K562 (cell line): ENCODE measurements at regions not wholly inside any gene's neighbourhood (a gene's known extent, or its start where the extent isn't known, plus 50 kb on each side); places are given as distances from the start of the nearest gene placed in this dataset.

Source experiments
- ATAC-seq: fragments of 200-7000 bp; cut with Tn5 transposase; 3 replicates; pipeline ENCODE4 v1.9.1; 2020; ENCODE audit warnings: moderate library complexity
- BruUV-seq: library from RNA; stranded (reverse); fragments of 400-500 nt; replicated peaks from 2 replicates; lab custom pipeline; 2021; lab: Mats Ljungman, UMichigan
- CTCF ChIA-PET: fragments of 300-600 bp; formaldehyde crosslinking; extraction: SDS; loops from one replicate; lab custom pipeline; 2021; ENCODE audit warnings: low intra/inter-chr PET ratio; lab: Yijun Ruan, JAX
- POLR2A ChIA-PET: fragments of 300-600, 350-650 bp; sonication (Branson Sonifier 250); formaldehyde crosslinking; extraction: SDS; loops from one replicate; lab custom pipeline; 2021; ENCODE audit warnings: antibody characterized with exemption, inconsistent platforms; lab: Yijun Ruan, JAX
- DNase-seq, 4 experiments: peaks; one replicate each; pipeline versions ENCODE4 v3.0.0 to v3.0.0-alpha.2; 2011 to 2018; ENCODE audit warnings: low spot score in 3 of 4, mixed read lengths in 3 of 4; ENCODE audit errors: extremely low read depth in 1 of 4
- FAIRE-seq: peaks from 2 replicates; lab custom pipeline; 2011; peaks lifted over from hg19 to GRCh38; lab: Jason Lieb, UNC
- H2AFZ ChIP-seq: 2 replicates; pipeline ENCODE4 v1.6.0; 2011; ENCODE audit warnings: low read depth, low read length, control low read depth, inconsistent platforms
- H3K27ac ChIP-seq: fragments of 200-600 bp; 3 replicates; pipeline ENCODE4 v1.8.0; 2011; ENCODE audit warnings: low read depth, mild to moderate bottlenecking, control low read depth, inconsistent platforms, low read length, moderate library complexity, mixed read lengths; ENCODE audit errors: extremely low read depth
- H3K27me3 ChIP-seq, 2 experiments: fragments of 300-600 bp in 1 of 2; 2 replicates in 1 of 2; 3 replicates in 1 of 2; pipeline versions ENCODE4 v1.6.0 to v1.8.0; 2011; ENCODE audit warnings: inconsistent platforms in 2 of 2, low read length in 2 of 2, mild to moderate bottlenecking in 1 of 2, mixed read lengths in 1 of 2, moderate library complexity in 1 of 2; ENCODE audit not compliant: control insufficient read depth in 2 of 2, insufficient read depth in 2 of 2
- H3K36me3 ChIP-seq: fragments of 300-600 bp; 3 replicates; pipeline ENCODE4 v1.8.0; 2011; ENCODE audit warnings: mild to moderate bottlenecking, low read length, inconsistent platforms; ENCODE audit not compliant: control insufficient read depth, insufficient read depth
- H3K4me1 ChIP-seq, 2 experiments: fragments of 200-600 bp in 1 of 2; replicated peaks in 1 of 2; 2 replicates in 1 of 2; 3 replicates in 1 of 2; pipeline versions ENCODE4 v1.5.1 to v1.8.0; 2011; ENCODE audit warnings: inconsistent platforms in 2 of 2, low read length in 2 of 2, mild to moderate bottlenecking in 1 of 2, mixed read lengths in 1 of 2, moderate library complexity in 1 of 2; ENCODE audit not compliant: control insufficient read depth in 2 of 2, insufficient read depth in 2 of 2
- H3K4me2 ChIP-seq: 2 replicates; pipeline ENCODE4 v1.6.1; 2011; ENCODE audit warnings: low read length, control low read depth, inconsistent platforms, mixed read lengths; ENCODE audit not compliant: insufficient read depth
- H3K4me3 ChIP-seq: fragments of 200-600 bp; sonication (generic), shearing (Covaris generic); 2 replicates; pipeline ENCODE4 v1.5.1; 2016; ENCODE audit warnings: control low read depth, inconsistent platforms
- H3K79me2 ChIP-seq: fragments of 200-600 bp; 3 replicates; pipeline ENCODE4 v1.8.0; 2011; ENCODE audit warnings: low read length, inconsistent platforms; ENCODE audit not compliant: control insufficient read depth, insufficient read depth
- H3K9ac ChIP-seq, 2 experiments: 2 replicates each; pipeline versions ENCODE4 v1.6.0 to v1.6.1; 2011; ENCODE audit warnings: low read depth in 2 of 2, low read length in 2 of 2, control low read depth in 1 of 2, inconsistent platforms in 1 of 2, mild to moderate bottlenecking in 1 of 2, mixed read lengths in 1 of 2; ENCODE audit not compliant: insufficient read depth in 1 of 2
- H3K9me1 ChIP-seq: one replicate; pipeline ENCODE4 v1.6.0; 2011; ENCODE audit warnings: inconsistent platforms, mild to moderate bottlenecking, low read length, moderate library complexity; ENCODE audit not compliant: control insufficient read depth, insufficient read depth
- H3K9me3 ChIP-seq: replicated peaks from 2 replicates; pipeline ENCODE4 v1.5.1; 2011; ENCODE audit warnings: low read depth, low read length, inconsistent platforms; ENCODE audit not compliant: control insufficient read depth, insufficient read depth
- H4K20me1 ChIP-seq: replicated peaks from 2 replicates; pipeline ENCODE4 v1.6.1; 2011; ENCODE audit warnings: low read length, inconsistent platforms, mixed read lengths; ENCODE audit not compliant: control insufficient read depth, insufficient read depth
- E2F3 ChIP-seq: fragments of 250-450 bp; sonication (Bioruptor Pico); IDR thresholded peaks from 2 replicates; pipeline ENCODE4 v1.4.0; 2020; ENCODE audit warnings: mild to moderate bottlenecking
- GABPB2 ChIP-seq: fragments of 250-450 bp; sonication (Bioruptor Pico); conservative IDR thresholded peaks from 2 replicates; pipeline ENCODE4 v1.5.1; 2021; ENCODE audit warnings: mild to moderate bottlenecking
- HMG20A ChIP-seq: fragments of 450-650 bp; formaldehyde crosslinking; conservative IDR thresholded peaks from 2 replicates; pipeline ENCODE4 v1.4.0; 2020; ENCODE audit warnings: mild to moderate bottlenecking, mixed read lengths
- MAZ ChIP-seq, 2 experiments: fragments of 450-650 bp in 1 of 2; sonication (generic) in 1 of 2; formaldehyde crosslinking; IDR thresholded peaks in 1 of 2; conservative IDR thresholded peaks in 1 of 2; 2 replicates each; pipeline versions ENCODE4 v1.4.0 to v1.5.0; 2020; ENCODE audit warnings: mild to moderate bottlenecking in 1 of 2, missing genetic modification reagents in 1 of 2
- PRPF4 ChIP-seq: fragments of 200-400 bp; formaldehyde crosslinking; IDR thresholded peaks from one replicate; pipeline ENCODE4 v1.6.1; 2017; ENCODE audit warnings: low read length, low read depth, mild to moderate bottlenecking; ENCODE audit not compliant: insufficient read depth, poor library complexity, severe bottlenecking
- PTRF ChIP-seq: fragments of 450-650 bp; IDR thresholded peaks from 2 replicates; pipeline ENCODE4 v1.6.1; 2016; ENCODE audit warnings: mild to moderate bottlenecking, missing genetic modification characterization, missing compliant biosample characterization
- WGBS: fragments of 100-300 bp; shearing (Covaris generic); methylation state at CpG from one replicate; pipeline ENCODE4 v1.1.6; 2016; ENCODE audit warnings: low coverage, mixed read lengths; ENCODE audit not compliant: insufficient coverage; ENCODE audit errors: missing lambda C conversion rate; 5-methylcytosine and 5-hydroxymethylcytosine counted together
- in situ Hi-C: fragments of 300-500 bp; cut with MboI; formaldehyde crosslinking; loops from 4 replicates; pipeline ENCODE4 v1.15.0; 2018; ENCODE audit warnings: inconsistent platforms, mixed read lengths
- intact Hi-C: fragments of 100-400 bp; cut with micrococcal nuclease; formaldehyde crosslinking; loops from 2 replicates; pipeline ENCODE4 v1.14.2; 2022
- TF ChIP-seq, protein P1 (sequence below): fragments of 200-800 bp; sonication (Bioruptor generic); IDR thresholded peaks from 2 replicates; pipeline ENCODE4 v1.6.1; 2017; ENCODE audit warnings: missing genetic modification characterization, missing compliant biosample characterization
- TF ChIP-seq, protein P2 (sequence below): fragments of 450-650 bp; IDR thresholded peaks from 2 replicates; pipeline ENCODE4 v1.6.1; 2016; ENCODE audit warnings: borderline replicate concordance
- TF ChIP-seq, protein P3 (sequence below): sonication (generic); formaldehyde crosslinking; IDR thresholded peaks from 2 replicates; pipeline ENCODE4 v1.8.0; 2023; ENCODE audit warnings: mild to moderate bottlenecking, missing genetic modification reagents
- TF ChIP-seq, protein P4 (sequence below): fragments of 250-450 bp; sonication (Bioruptor Pico); IDR thresholded peaks from 2 replicates; pipeline ENCODE4 v1.8.0; 2021; ENCODE audit warnings: moderate library complexity, mild to moderate bottlenecking, inconsistent platforms

DNA sequence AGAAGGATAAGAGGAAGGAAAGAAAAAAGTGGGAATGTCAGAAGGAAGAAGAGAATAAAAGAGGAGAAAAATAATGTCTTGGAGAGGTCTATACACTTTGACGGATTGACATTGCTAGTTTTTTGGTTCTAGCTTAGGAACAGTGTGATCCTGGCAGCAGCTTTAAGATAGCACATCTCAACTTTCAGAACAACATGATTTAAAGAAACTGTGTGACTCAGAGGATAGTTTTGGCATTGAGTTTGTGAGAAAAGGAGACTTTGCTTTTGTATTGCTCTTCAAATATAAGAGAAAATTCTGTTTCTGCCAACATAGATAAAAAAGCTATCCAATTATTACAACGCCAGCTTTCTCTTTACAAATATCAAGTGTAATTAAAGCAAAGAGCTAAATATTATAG is 260.7 kb upstream of the ARRDC3 start:
- in situ Hi-C loops (no loop called here), intact Hi-C loops (no loop called here)
- POLR2A ChIA-PET = no interaction called here
- H3K9me3 ChIP-seq = no peaks in the 10 kb centered on the region; the same call in 1 of the 2 replicates
- 0% methylated on average over 2 of the region's 2 CpGs for WGBS
- H3K4me3 ChIP-seq = no peak overlapping the region
- H4K20me1 ChIP-seq = no peaks in the 10 kb centered on the region
- no peaks in the 10 kb centered on the region for H3K79me2 ChIP-seq
- no TSS peak for BruUV-seq
- H3K4me2 ChIP-seq = no peak overlapping the region
- no peaks in the 10 kb centered on the region for H3K4me1 ChIP-seq
- FAIRE-seq = no peak
- TF ChIP-seq PTRF (tag) (no peak), E2F3 (no peak), GABPB2 (CRISPR knock-in tag) (no peak), MAZ (CRISPR knock-in tag; conservative IDR thresholded peaks at IDR 0.05 in 1 of 2, IDR thresholded peaks at IDR 0.05 in 1 of 2) (no peak), HMG20A (CRISPR knock-in tag) (no peak), PRPF4 (no peak)
- TF ChIP-seq, protein P1, sequence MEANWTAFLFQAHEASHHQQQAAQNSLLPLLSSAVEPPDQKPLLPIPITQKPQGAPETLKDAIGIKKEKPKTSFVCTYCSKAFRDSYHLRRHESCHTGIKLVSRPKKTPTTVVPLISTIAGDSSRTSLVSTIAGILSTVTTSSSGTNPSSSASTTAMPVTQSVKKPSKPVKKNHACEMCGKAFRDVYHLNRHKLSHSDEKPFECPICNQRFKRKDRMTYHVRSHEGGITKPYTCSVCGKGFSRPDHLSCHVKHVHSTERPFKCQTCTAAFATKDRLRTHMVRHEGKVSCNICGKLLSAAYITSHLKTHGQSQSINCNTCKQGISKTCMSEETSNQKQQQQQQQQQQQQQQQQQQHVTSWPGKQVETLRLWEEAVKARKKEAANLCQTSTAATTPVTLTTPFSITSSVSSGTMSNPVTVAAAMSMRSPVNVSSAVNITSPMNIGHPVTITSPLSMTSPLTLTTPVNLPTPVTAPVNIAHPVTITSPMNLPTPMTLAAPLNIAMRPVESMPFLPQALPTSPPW (CRISPR knock-in tag) = no peak
- TF ChIP-seq, protein P2, sequence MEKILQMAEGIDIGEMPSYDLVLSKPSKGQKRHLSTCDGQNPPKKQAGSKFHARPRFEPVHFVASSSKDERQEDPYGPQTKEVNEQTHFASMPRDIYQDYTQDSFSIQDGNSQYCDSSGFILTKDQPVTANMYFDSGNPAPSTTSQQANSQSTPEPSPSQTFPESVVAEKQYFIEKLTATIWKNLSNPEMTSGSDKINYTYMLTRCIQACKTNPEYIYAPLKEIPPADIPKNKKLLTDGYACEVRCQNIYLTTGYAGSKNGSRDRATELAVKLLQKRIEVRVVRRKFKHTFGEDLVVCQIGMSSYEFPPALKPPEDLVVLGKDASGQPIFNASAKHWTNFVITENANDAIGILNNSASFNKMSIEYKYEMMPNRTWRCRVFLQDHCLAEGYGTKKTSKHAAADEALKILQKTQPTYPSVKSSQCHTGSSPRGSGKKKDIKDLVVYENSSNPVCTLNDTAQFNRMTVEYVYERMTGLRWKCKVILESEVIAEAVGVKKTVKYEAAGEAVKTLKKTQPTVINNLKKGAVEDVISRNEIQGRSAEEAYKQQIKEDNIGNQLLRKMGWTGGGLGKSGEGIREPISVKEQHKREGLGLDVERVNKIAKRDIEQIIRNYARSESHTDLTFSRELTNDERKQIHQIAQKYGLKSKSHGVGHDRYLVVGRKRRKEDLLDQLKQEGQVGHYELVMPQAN = no peak
- TF ChIP-seq, protein P3, sequence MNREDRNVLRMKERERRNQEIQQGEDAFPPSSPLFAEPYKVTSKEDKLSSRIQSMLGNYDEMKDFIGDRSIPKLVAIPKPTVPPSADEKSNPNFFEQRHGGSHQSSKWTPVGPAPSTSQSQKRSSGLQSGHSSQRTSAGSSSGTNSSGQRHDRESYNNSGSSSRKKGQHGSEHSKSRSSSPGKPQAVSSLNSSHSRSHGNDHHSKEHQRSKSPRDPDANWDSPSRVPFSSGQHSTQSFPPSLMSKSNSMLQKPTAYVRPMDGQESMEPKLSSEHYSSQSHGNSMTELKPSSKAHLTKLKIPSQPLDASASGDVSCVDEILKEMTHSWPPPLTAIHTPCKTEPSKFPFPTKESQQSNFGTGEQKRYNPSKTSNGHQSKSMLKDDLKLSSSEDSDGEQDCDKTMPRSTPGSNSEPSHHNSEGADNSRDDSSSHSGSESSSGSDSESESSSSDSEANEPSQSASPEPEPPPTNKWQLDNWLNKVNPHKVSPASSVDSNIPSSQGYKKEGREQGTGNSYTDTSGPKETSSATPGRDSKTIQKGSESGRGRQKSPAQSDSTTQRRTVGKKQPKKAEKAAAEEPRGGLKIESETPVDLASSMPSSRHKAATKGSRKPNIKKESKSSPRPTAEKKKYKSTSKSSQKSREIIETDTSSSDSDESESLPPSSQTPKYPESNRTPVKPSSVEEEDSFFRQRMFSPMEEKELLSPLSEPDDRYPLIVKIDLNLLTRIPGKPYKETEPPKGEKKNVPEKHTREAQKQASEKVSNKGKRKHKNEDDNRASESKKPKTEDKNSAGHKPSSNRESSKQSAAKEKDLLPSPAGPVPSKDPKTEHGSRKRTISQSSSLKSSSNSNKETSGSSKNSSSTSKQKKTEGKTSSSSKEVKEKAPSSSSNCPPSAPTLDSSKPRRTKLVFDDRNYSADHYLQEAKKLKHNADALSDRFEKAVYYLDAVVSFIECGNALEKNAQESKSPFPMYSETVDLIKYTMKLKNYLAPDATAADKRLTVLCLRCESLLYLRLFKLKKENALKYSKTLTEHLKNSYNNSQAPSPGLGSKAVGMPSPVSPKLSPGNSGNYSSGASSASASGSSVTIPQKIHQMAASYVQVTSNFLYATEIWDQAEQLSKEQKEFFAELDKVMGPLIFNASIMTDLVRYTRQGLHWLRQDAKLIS = no peak
- TF ChIP-seq, protein P4, sequence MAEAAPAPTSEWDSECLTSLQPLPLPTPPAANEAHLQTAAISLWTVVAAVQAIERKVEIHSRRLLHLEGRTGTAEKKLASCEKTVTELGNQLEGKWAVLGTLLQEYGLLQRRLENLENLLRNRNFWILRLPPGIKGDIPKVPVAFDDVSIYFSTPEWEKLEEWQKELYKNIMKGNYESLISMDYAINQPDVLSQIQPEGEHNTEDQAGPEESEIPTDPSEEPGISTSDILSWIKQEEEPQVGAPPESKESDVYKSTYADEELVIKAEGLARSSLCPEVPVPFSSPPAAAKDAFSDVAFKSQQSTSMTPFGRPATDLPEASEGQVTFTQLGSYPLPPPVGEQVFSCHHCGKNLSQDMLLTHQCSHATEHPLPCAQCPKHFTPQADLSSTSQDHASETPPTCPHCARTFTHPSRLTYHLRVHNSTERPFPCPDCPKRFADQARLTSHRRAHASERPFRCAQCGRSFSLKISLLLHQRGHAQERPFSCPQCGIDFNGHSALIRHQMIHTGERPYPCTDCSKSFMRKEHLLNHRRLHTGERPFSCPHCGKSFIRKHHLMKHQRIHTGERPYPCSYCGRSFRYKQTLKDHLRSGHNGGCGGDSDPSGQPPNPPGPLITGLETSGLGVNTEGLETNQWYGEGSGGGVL (CRISPR knock-in tag) = no peak
- TF ChIP-seq, all 486 proteins: peak for 0
- no peak overlapping the region for H3K9ac ChIP-seq
- CTCF ChIA-PET = no interaction called here
- H3K27me3 ChIP-seq = no peaks in the 10 kb centered on the region
- DNase-seq = no peak
- H2AFZ ChIP-seq = no peak overlapping the region
- no peaks in the 10 kb centered on the region for H3K36me3 ChIP-seq
- no peak for ATAC-seq
- no peak overlapping the region for H3K27ac ChIP-seq
- H3K9me1 ChIP-seq = no peaks in the 10 kb centered on the region
